ENCODE measurements at regions not wholly inside any gene's neighbourhood (a gene's known extent, or its start where the extent isn't known, plus 50 kb on each side); places are given as distances from the start of the nearest gene placed in this dataset.
"Not testable (repeated sequence)": the region's sequence is repeated elsewhere in the genome, so short reads cannot be mapped to it uniquely, and the experiment has no call there.

DNA sequence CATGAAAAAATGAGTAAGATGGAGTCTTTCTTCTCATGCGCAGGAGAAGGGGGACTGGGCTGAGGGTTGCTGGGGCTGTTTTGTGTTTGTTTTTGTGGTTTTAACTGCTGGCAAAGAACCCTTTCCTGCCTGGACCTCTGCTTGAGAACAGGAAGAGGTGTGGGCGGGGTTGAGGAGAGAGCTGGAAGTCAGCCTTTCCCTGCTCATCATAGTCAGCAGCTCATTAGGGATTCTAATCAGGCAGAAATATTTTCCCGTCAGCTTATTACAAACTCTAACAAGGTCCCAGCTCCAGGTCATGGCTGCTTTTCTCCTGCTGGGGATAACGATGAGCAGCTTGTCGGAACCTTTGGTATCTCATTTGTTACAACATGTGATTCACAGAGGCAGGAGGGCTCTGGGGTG is 185.0 kb upstream of the NRXN3 start:
- Mint-ChIP-seq H3K36me3 (no peaks in the 10 kb centered on the region), H3K4me1 (no peaks in the 10 kb centered on the region), H3K27ac (no peak overlapping the region), H3K9me3 (no peaks in the 10 kb centered on the region), H3K27me3 (peaks cover 17% of the 10 kb centered on the region), H3K4me3 (no peak overlapping the region)
- ATAC-seq: no peak

DNA sequence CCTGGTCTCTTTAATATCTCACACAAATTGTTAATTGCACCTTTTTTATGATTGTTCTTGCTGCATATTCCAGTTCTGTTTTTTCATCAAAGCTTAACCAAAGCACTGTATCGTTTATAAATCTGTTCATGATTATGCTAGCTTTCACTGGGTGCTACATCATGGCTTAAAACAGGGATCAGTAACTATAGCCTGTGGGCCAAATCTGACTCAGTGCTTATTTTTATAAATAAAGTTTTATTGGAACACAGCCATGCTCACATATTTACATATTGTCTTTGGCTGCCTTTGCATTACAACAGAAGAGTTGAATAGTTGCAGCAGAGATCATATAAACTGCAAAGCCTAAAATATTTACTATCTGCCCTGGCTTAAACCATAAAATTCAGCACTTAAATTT is 183.4 kb upstream of the NRXN3 start:
- Mint-ChIP-seq H3K4me3 (no peak overlapping the region), H3K4me1 (no peaks in the 10 kb centered on the region), H3K27me3 (peaks cover 11% of the 10 kb centered on the region), H3K9me3 (no peaks in the 10 kb centered on the region), H3K36me3 (no peaks in the 10 kb centered on the region), H3K27ac (no peak overlapping the region)
- ATAC-seq: no peak

DNA sequence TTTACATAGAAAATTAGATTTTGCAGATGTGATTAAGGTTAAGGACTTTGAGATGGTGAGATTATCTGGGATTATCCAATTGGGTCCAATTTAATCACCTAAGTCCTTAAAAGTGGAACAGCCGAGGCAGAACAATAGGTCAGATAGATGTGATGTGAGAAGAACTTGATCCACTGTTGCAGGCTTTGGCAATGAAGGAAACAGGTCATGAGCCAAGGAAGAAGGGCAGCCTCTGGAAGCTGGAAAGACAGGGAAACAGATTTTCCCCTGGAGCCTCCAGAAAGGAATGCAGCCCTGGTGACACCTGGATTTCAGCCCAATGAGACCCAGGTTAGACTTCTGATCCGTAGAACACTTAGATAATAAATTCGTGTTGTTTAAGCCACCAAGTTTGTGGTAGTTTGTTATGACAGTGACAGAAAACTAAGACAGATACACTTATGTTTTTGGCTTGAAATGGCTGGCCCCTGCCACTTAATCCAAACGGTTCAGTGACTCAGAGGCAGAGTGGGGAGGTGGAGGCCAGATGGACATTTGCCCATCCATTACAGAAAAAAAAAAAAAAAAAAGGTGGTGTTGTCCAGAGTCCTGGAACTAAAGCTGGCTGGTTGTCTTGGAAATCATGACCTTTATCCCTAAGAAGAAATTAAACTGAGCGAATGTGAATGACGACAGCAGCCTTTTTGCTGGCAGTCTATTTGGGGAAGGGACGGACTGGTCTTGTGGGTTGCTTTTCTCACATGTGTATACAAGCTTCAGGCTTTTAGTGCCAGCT is 181.9 kb upstream of the NRXN3 start:
- Mint-ChIP-seq H3K9me3 (no peaks in the 10 kb centered on the region), H3K27ac (no peak overlapping the region), H3K4me1 (no peaks in the 10 kb centered on the region), H3K36me3 (no peaks in the 10 kb centered on the region), H3K27me3 (peaks cover 11% of the 10 kb centered on the region), H3K4me3 (no peak overlapping the region)
- ATAC-seq: no peak

DNA sequence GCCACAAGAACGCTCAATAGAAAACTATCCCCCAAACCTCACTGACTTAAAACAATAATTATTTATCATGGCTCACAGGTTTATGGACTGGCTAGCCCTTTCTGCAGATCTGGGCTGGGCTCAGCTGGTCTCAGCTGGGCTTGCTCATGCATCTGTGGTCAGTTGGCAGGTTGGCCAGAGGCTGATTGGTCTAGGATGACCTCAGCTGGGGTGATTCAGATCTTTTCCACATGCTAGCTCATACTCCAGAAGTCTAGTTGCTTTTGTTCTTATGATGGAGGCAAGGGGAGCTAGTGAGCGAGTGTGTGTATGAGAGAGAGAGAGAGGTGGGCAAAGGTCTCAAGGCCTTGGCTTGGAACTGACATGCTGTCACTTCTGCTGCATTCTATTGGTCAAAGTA is 181.2 kb upstream of the NRXN3 start:
- Mint-ChIP-seq H3K36me3 (no peaks in the 10 kb centered on the region), H3K4me3 (no peak overlapping the region), H3K4me1 (no peaks in the 10 kb centered on the region), H3K27ac (no peak overlapping the region), H3K27me3 (peaks cover 11% of the 10 kb centered on the region), H3K9me3 (no peaks in the 10 kb centered on the region)
- ATAC-seq: no peak

DNA sequence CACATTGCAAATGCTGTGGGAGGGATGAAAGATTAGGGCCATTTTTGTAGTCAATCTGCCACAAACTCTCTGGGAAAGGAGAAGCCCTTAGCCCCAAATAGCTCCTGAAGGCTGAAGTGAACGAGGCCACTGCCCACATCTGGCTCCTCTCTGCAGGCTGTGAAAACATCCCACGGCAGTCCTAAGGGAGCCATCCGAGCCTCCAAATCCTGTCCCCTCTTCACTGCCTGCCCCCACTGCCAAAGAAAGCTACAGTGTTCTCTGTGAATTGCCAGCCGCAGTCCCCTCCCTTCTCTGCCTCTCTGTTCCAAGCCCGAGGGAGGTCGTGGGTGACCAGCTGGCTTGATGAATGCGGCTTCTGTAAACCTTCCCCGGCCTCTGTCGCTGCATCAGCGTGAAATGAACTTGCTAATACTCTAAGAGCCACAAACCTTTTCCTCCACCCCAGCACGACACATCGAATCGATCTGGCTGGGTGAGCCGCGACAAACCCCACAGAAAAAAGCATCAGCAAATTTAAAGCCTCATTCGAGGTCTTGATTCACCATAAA is 180.7 kb upstream of the NRXN3 start:
- H3K4me3 Mint-ChIP-seq: no peak overlapping the region
- no peaks in the 10 kb centered on the region for H3K36me3 Mint-ChIP-seq
- no peaks in the 10 kb centered on the region for H3K4me1 Mint-ChIP-seq
- no peak overlapping the region for H3K27ac Mint-ChIP-seq
- no peaks in the 10 kb centered on the region for H3K9me3 Mint-ChIP-seq
- no peak for ATAC-seq
- peaks cover 9% of the 10 kb centered on the region for H3K27me3 Mint-ChIP-seq

DNA sequence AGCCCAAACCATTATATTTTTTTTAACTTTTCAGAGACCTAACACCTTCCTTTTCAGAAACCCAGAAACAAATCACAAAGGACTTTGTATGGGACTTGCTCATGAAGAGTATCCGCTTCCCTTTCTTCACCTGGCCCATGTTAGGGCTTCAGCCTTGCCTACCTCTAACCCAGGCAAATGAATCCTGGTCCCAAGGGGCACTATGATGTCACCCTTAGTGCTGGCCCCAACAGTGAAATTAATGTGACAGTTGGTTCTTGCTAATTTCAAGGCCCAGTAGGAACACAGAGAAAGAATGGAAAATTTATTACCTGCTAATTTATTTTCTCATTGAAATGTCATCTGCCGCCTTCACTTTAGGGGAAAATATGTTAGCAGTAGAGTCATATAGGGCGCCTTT is 179.8 kb upstream of the NRXN3 start:
- Mint-ChIP-seq H3K4me3 (no peak overlapping the region), H3K27me3 (peaks cover under 1% of the 10 kb centered on the region), H3K9me3 (no peaks in the 10 kb centered on the region), H3K36me3 (no peaks in the 10 kb centered on the region), H3K27ac (no peak overlapping the region), H3K4me1 (no peaks in the 10 kb centered on the region)
- no peak for ATAC-seq

DNA sequence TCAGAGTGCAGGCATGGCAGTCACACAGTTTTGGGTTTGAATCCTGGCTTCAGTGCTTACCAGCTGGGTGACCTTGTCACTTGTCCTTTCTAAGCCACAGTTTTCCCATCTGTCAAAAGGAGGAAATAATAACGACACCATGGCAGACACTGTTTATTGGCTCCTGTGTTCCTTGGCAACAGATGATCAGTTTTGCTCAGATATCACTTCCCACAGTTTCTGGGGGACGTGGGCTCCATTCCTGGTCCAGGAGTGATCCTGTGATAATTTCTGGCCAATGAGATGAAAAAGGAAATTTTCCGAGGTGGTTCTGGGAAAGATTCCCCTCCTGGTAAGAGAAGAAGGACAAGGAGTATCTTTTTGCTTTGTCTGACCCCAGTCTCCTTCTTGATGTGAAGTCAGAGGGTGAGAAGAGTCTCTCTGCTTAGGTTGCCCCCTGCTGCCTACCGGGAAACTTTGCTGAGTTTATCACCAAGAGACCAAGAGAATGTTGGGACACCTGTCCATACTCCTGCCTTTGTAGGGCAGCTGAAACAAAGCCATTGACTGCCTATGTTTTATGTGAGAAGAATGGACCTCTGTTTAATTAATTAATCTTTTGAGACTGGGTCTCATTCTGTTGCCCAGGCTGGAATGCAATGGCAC is 178.9 kb upstream of the NRXN3 start:
- Mint-ChIP-seq H3K36me3 (no peaks in the 10 kb centered on the region), H3K27me3 (no peaks in the 10 kb centered on the region), H3K9me3 (peaks cover 3% of the 10 kb centered on the region), H3K4me3 (no peak overlapping the region), H3K4me1 (no peaks in the 10 kb centered on the region), H3K27ac (no peak overlapping the region)
- no peak for ATAC-seq

DNA sequence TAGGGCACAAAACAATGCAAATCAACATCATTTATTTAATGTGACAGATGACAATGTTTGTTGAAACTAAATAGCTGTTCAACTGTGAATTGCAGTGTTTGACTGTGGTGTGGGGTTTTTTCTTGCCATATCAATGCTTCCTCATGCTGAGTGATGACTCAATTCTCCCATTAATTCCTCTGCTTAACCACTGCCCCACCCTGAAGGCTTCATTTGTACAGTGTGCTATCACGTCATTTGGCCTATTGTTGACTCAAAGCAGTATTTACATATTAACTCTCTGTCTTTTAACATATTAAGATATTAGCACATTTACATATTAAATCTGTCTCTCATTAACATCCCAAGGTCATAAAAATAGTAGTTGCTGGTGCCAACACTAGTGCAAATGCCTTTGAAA is 164.8 kb upstream of the NRXN3 start:
- peak; percentile 47 for ATAC-seq

DNA sequence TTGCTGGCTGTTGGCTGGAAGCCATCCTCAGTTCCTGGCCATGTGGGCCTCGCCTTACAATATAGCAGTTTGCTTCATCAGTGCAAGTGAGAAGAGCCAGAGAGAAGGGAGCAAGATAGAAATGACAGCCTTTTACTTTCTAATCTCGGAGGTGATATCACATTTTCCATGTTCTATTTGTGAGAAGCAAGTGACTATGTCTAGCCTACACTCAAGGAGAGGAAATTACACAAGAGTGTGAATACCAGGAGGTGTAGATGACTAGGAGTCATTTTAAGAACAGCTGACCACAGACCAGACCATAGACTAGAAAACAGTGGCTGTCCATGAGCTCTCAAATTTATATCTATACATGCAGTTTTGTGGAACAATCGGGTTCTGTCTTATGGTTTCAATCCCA is 163.0 kb upstream of the NRXN3 start:
- Mint-ChIP-seq H3K9me3 (peaks cover 6% of the 10 kb centered on the region), H3K4me1 (no peaks in the 10 kb centered on the region), H3K27ac (no peak overlapping the region), H3K4me3 (no peak overlapping the region), H3K27me3 (peaks cover 13% of the 10 kb centered on the region), H3K36me3 (no peaks in the 10 kb centered on the region)
- no peak for ATAC-seq

More for the DNA sequence above, 164.8 kb upstream of the NRXN3 start:
- Mint-ChIP-seq H3K4me1 (no peaks in the 10 kb centered on the region), H3K4me3 (no peak overlapping the region), H3K27me3 (peaks cover 9% of the 10 kb centered on the region), H3K27ac (no peak overlapping the region), H3K36me3 (no peaks in the 10 kb centered on the region), H3K9me3 (peaks cover 15% of the 10 kb centered on the region)

DNA sequence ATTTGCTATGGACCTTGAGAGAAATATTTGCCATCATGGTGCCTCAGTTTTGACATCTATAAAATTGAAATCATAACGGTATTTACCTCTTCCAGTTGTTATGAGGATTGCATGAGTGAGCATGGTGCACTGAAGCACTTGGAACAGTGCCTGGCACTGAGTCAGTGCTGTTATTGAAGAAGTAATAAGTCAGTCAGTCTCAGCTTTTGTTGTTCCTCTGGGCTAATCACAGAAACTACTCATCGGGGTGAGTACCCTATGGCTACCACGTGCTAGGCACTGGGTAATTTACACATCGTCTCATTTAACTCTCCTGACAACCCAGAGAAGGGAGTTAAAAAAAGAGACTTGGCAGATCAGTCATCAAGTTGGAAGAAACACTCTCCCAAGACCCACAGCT is 159.5 kb upstream of the NRXN3 start:
- Mint-ChIP-seq H3K4me3 (no peak overlapping the region), H3K36me3 (no peaks in the 10 kb centered on the region), H3K9me3 (no peaks in the 10 kb centered on the region), H3K27ac (no peak overlapping the region), H3K4me1 (no peaks in the 10 kb centered on the region), H3K27me3 (peaks cover 19% of the 10 kb centered on the region)
- ATAC-seq: no peak

DNA sequence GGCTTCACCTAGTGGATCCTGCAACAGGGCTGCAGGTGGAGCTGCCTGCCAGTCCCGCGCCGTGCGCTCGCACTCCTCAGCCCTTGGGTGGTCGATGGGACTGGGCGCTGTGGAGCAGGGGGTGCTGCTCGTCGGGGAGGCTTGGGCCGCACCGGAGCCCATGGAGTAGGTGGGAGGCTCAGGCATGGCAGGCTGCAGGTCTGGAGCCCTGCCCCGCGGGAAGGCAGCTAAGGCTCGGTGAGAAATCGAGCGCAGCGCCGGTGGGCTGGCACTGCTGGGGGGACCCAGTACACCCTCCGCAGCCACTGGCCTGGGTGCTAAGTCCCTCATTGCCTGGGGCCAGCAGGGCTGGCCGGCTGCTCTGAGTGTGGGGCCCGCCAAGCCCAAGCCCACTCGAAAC is 156.3 kb upstream of the NRXN3 start:
- not testable (repeated sequence) for H3K27me3 Mint-ChIP-seq, H3K27ac Mint-ChIP-seq, H3K36me3 Mint-ChIP-seq, H3K9me3 Mint-ChIP-seq, H3K4me1 Mint-ChIP-seq, ATAC-seq, H3K4me3 Mint-ChIP-seq

DNA sequence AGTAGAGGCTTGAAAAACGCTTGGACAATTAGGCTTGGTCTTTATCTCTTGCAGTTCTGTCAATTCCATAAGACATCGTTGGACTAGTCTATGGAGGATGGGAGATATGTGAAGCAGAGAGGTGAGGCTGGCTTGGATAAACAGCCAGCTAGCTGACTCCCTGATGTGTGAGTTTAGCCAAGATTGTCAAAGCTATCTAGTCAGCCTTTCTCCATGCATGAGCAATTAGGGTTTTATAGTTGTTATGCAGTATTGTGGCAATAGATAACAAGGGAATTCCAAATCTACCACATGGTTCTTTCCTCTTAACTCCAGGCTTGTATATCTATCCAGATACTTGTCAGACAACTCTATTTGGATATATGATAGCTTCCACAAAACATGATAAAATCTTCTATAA is 153.6 kb upstream of the NRXN3 start:
- H3K9me3 Mint-ChIP-seq: peaks cover 3% of the 10 kb centered on the region
- ATAC-seq: no peak

DNA sequence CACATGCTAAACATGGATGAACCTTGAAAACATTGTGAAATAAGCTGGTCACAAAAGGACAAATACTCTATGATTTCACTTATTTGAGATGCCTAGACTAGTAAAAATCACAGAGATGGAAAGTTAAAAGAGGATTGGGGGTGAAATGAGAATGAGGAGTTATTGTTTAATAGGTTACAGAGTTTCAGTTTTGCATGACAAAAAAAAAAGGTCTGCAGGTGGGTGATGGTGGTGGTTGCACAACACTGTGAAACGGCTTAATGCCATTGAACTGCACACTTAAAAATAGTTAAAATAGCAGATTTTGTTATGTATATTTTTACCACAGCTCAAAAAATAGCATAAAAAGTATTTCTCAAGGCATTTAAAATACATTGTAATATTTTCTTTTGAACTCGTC is 151.9 kb upstream of the NRXN3 start:
- H3K4me3 Mint-ChIP-seq: no peak overlapping the region
- H3K27ac Mint-ChIP-seq: no peak overlapping the region
- no peaks in the 10 kb centered on the region for H3K36me3 Mint-ChIP-seq

More for the DNA sequence above, 153.6 kb upstream of the NRXN3 start:
- H3K27me3 Mint-ChIP-seq: peaks cover 19% of the 10 kb centered on the region
- no peaks in the 10 kb centered on the region for H3K36me3 Mint-ChIP-seq
- no peak overlapping the region for H3K4me3 Mint-ChIP-seq
- no peaks in the 10 kb centered on the region for H3K4me1 Mint-ChIP-seq
- H3K27ac Mint-ChIP-seq: no peak overlapping the region

DNA sequence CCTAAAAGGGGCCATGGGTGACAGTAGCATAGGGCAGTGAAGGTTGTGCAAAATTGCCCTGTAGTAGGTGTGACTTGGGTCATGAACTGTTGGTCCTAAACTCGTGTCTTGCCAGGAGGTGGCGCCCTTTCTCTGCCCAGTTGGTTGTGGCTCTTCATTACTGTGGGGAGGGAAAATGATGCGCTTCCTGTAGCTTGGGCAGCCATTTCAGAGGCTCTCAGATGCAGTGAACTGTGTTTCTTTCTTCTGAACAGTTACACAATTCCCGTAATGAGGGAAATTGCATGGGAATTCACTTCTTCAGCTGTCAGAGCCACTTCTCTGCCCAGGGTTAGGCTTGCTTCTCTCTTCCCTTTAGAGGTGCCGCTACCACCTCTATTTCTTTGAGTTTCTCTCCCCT is 148.1 kb upstream of the NRXN3 start:
- ATAC-seq: peak; percentile 62
- Mint-ChIP-seq H3K4me3 (no peak overlapping the region), H3K4me1 (no peaks in the 10 kb centered on the region), H3K27ac (no peak overlapping the region), H3K36me3 (no peaks in the 10 kb centered on the region), H3K9me3 (peaks cover 3% of the 10 kb centered on the region), H3K27me3 (peaks cover 9% of the 10 kb centered on the region)

More for the DNA sequence above, 151.9 kb upstream of the NRXN3 start:
- no peaks in the 10 kb centered on the region for H3K4me1 Mint-ChIP-seq
- H3K9me3 Mint-ChIP-seq: peaks cover 3% of the 10 kb centered on the region
- ATAC-seq: no peak
- peaks cover 9% of the 10 kb centered on the region for H3K27me3 Mint-ChIP-seq

DNA sequence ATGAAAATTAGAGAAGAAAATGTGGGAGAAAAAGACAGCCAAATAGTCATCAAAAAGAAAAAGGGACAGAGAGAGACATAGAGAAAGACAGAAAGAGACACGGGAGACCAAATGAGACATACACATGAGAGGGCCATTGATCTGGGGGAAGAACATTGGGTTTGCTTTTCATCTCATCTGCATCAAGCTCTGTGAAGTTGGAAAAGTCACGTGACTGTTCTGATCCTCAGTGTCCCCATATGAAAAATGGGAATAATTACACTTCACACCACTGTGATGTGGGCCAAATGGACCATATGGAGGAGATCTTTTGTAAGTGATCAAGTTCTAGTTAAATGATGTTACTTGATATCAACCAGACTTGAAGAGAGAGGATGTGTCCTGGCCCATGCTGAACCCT is 147.1 kb upstream of the NRXN3 start:
- Mint-ChIP-seq H3K27me3 (peaks cover 9% of the 10 kb centered on the region), H3K4me3 (no peak overlapping the region), H3K9me3 (peaks cover 1% of the 10 kb centered on the region), H3K27ac (no peak overlapping the region), H3K36me3 (no peaks in the 10 kb centered on the region), H3K4me1 (no peaks in the 10 kb centered on the region)
- no peak for ATAC-seq

DNA sequence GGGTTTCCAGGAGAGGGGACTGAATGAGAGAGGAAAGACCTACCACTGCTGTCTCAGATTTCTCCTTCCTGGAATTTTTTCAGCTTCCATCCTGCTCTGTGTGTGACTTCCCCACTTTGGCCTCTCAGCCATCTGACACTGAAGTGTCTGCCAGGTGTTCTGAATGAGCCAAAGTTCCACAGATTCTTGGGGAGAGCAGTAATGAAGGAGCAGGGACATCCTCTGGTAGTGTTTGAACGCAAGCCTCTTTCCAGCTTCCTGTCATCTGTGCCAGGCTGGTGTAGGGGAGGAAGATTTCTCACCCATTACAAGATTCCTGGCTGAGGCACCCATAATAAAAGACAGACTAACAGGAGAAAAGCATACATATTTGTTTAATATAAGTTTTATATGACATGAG is 141.7 kb upstream of the NRXN3 start:
- no peak overlapping the region for H3K27ac Mint-ChIP-seq
- H3K4me3 Mint-ChIP-seq: no peak overlapping the region
- H3K27me3 Mint-ChIP-seq: no peaks in the 10 kb centered on the region
- no peaks in the 10 kb centered on the region for H3K4me1 Mint-ChIP-seq
- H3K36me3 Mint-ChIP-seq: no peaks in the 10 kb centered on the region
- no peaks in the 10 kb centered on the region for H3K9me3 Mint-ChIP-seq
- no peak for ATAC-seq

All from stimulated activated memory B cell treated with anti-CD40 and anti-IgM and Interleukin-4, amounts not matched to agents 10 μg/mL and 1 μg/mL and 100 μg/mL, for 72 hours (primary cell).